Adrenal gland (tissue), 5 donors: ENCODE measurements at regions not wholly inside any gene's neighbourhood (a gene's known extent, or its start where the extent isn't known, plus 50 kb on each side); places are given as distances from the start of the nearest gene placed in this dataset.

Experiments used
- POLR2A ChIP-seq, 2 donors: fragments of 450-650 bp; IDR thresholded peaks; one replicate each; pipeline ENCODE4 v1.6.1; 2017; ENCODE audit warnings: antibody characterized with exemption in 2 of 2, mild to moderate bottlenecking in 2 of 2, moderate library complexity in 1 of 2
- TF ChIP-seq, protein P1 (sequence below), 6 experiments: fragments of 450-650 bp in 4 of 6; fragments of 200-600 bp in 2 of 6; sonication (generic) in 1 of 6; IDR thresholded peaks; 1 replicate in 5 of 6; 2 replicates in 1 of 6; pipeline versions ENCODE4 v1.5.1 to v1.8.0; 2016 to 2021; ENCODE audit warnings: antibody characterized with exemption in 6 of 6, mild to moderate bottlenecking in 2 of 6, moderate library complexity in 1 of 6
- donor health status: DM: no; HTN: no; CAD: no.

DNA sequence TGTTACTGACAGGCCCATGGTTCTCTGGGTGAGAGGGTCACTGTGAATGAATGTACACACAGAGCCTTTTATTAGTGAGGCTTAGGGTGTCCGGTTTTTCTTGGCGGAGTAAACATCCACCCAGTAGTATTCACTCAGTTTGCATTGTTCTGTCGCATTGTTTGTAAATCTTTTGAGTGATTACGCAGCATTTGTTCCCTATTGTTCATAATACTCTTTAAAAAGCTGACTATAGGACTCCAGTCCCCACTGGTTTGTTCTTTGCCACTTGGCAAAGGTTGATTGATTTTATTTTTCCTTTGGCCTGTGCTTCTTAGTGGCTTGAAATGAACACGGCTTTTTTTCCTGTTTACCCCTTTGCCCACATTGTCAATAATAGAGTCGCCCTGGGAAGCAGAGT is 130.1 kb upstream of the ESR1 start:
- TF ChIP-seq, protein P1, sequence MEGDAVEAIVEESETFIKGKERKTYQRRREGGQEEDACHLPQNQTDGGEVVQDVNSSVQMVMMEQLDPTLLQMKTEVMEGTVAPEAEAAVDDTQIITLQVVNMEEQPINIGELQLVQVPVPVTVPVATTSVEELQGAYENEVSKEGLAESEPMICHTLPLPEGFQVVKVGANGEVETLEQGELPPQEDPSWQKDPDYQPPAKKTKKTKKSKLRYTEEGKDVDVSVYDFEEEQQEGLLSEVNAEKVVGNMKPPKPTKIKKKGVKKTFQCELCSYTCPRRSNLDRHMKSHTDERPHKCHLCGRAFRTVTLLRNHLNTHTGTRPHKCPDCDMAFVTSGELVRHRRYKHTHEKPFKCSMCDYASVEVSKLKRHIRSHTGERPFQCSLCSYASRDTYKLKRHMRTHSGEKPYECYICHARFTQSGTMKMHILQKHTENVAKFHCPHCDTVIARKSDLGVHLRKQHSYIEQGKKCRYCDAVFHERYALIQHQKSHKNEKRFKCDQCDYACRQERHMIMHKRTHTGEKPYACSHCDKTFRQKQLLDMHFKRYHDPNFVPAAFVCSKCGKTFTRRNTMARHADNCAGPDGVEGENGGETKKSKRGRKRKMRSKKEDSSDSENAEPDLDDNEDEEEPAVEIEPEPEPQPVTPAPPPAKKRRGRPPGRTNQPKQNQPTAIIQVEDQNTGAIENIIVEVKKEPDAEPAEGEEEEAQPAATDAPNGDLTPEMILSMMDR (IDR thresholded peaks at IDR 0.05), result no peak
- no peak for TF ChIP-seq POLR2A (IDR thresholded peaks at IDR 0.05)
